ENCODE measurements at regions not wholly inside any gene's neighbourhood (a gene's known extent, or its start where the extent isn't known, plus 50 kb on each side); places are given as distances from the start of the nearest gene placed in this dataset.
"Not testable (repeated sequence)": the region's sequence is repeated elsewhere in the genome, so short reads cannot be mapped to it uniquely, and the experiment has no call there.

GRCh38 chr15:77900331-77900963 is 177.1 kb downstream of the TBC1D2B start:
- ATAC-seq (peak; percentile 58), FAIRE-seq (peak; percentile 80)
- H3K4me2 ChIP-seq (ENCODE audit: low read depth, low read length); DNase-seq (ENCODE audit: low spot score); POLR2A ChIA-PET; H3K79me2 ChIP-seq (ENCODE audit: insufficient read depth, low read length); BruUV-seq (replicated peaks); H3K4me3 ChIP-seq (replicated peaks in 1 of 3; ENCODE audit: insufficient read depth in 1 of 3, low read depth in 2 of 3, low read length in 3 of 3); H3K4me1 ChIP-seq (ENCODE audit: insufficient read depth, low read length); intact Hi-C loops (cut with micrococcal nuclease; ENCODE audit: unreplicated experiment); H3K36me3 ChIP-seq (replicated peaks in 1 of 2; ENCODE audit: control insufficient read depth in 1 of 2, insufficient read depth in 2 of 2, low read length in 2 of 2); H4K20me1 ChIP-seq (ENCODE audit: insufficient read depth, low read length); H2AFZ ChIP-seq (ENCODE audit: low read length); H3K9ac ChIP-seq (ENCODE audit: insufficient read depth, low read depth, low read length); H3K27ac ChIP-seq (ENCODE audit: extremely low read length, insufficient read depth, low read length); H3K9me3 ChIP-seq (ENCODE audit: low read length); CTCF ChIA-PET (ENCODE audit: low intra/inter-chr PET ratio, low total read pairs); H3K27me3 ChIP-seq (ENCODE audit: control insufficient read depth in 1 of 2, insufficient read depth in 2 of 2, low read length in 2 of 2); in situ Hi-C loops (cut with HindIII; ENCODE audit: extremely low pct_ligation_motif_present, low pct_unique_long_range_greater_than_20kb): not testable (repeated sequence)
- peak; percentile 15; the same call in 1 of the 2 replicates for TF ChIP-seq ZNF687 (CRISPR knock-in tag; IDR thresholded peaks at IDR 0.05)
- TF ChIP-seq, protein P1, sequence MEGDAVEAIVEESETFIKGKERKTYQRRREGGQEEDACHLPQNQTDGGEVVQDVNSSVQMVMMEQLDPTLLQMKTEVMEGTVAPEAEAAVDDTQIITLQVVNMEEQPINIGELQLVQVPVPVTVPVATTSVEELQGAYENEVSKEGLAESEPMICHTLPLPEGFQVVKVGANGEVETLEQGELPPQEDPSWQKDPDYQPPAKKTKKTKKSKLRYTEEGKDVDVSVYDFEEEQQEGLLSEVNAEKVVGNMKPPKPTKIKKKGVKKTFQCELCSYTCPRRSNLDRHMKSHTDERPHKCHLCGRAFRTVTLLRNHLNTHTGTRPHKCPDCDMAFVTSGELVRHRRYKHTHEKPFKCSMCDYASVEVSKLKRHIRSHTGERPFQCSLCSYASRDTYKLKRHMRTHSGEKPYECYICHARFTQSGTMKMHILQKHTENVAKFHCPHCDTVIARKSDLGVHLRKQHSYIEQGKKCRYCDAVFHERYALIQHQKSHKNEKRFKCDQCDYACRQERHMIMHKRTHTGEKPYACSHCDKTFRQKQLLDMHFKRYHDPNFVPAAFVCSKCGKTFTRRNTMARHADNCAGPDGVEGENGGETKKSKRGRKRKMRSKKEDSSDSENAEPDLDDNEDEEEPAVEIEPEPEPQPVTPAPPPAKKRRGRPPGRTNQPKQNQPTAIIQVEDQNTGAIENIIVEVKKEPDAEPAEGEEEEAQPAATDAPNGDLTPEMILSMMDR (CRISPR knock-in tag; IDR thresholded peaks at IDR 0.05), result peak; percentile 53
- 43% methylated on average over 6 of the region's 24 CpGs for WGBS (ENCODE audit: low lambda C conversion rate)

GRCh38 chr15:77899776-77900175 is 177.7 kb downstream of the TBC1D2B start:
- H3K27me3 ChIP-seq (ENCODE audit: control insufficient read depth in 1 of 2, insufficient read depth in 2 of 2, low read length in 2 of 2); H3K79me2 ChIP-seq (ENCODE audit: insufficient read depth, low read length); H3K9me3 ChIP-seq (ENCODE audit: low read length); H3K9ac ChIP-seq (ENCODE audit: insufficient read depth, low read depth, low read length); CTCF ChIA-PET (ENCODE audit: low intra/inter-chr PET ratio, low total read pairs); POLR2A ChIA-PET; H3K4me2 ChIP-seq (ENCODE audit: low read depth, low read length); BruUV-seq (replicated peaks); intact Hi-C loops (cut with micrococcal nuclease; ENCODE audit: unreplicated experiment); H3K27ac ChIP-seq (ENCODE audit: extremely low read length, insufficient read depth, low read length); DNase-seq (ENCODE audit: low spot score); H2AFZ ChIP-seq (ENCODE audit: low read length); FAIRE-seq; H3K4me1 ChIP-seq (ENCODE audit: insufficient read depth, low read length); in situ Hi-C loops (cut with HindIII; ENCODE audit: extremely low pct_ligation_motif_present, low pct_unique_long_range_greater_than_20kb); H4K20me1 ChIP-seq (ENCODE audit: insufficient read depth, low read length); H3K4me3 ChIP-seq (replicated peaks in 1 of 3; ENCODE audit: insufficient read depth in 1 of 3, low read depth in 2 of 3, low read length in 3 of 3); H3K36me3 ChIP-seq (replicated peaks in 1 of 2; ENCODE audit: control insufficient read depth in 1 of 2, insufficient read depth in 2 of 2, low read length in 2 of 2); ATAC-seq: not testable (repeated sequence)
- 54% methylated on average over 3 of the region's 8 CpGs for WGBS (ENCODE audit: low lambda C conversion rate)
